HL-60 (cell line): ENCODE measurements at regions not wholly inside any gene's neighbourhood (a gene's known extent, or its start where the extent isn't known, plus 50 kb on each side); places are given as distances from the start of the nearest gene placed in this dataset.

ENCODE experiments used
- DNase-seq, 2 experiments: peaks; one replicate each; pipeline ENCODE4 v3.0.0-alpha.2; 2010 to 2020; ENCODE audit warnings: low read depth in 1 of 2, low spot score in 1 of 2
- H3K27ac ChIP-seq: fragments of 250-450 bp; sonication (Bioruptor Pico); replicated peaks from 2 replicates; pipeline ENCODE4 v1.5.1; 2020; ENCODE audit warnings: mild to moderate bottlenecking, moderate library complexity
- H3K27me3 ChIP-seq: fragments of 250-450 bp; sonication (Bioruptor Pico); 2 replicates; pipeline ENCODE4 v1.5.1; 2021; ENCODE audit warnings: mild to moderate bottlenecking, moderate library complexity; ENCODE audit not compliant: insufficient read depth, poor library complexity, severe bottlenecking
- H3K4me3 ChIP-seq: replicated peaks from 2 replicates; pipeline ENCODE4 v1.5.1; 2011; ENCODE audit warnings: mild to moderate bottlenecking, control low read depth, low read length; ENCODE audit not compliant: insufficient read depth
- GABPA ChIP-seq: IDR thresholded peaks from 2 replicates; pipeline ENCODE4 v1.6.1; 2012; ENCODE audit warnings: low read depth
- POLR2AphosphoS5 ChIP-seq: IDR thresholded peaks from 2 replicates; pipeline ENCODE4 v1.6.1; 2012; ENCODE audit warnings: low read depth
- SPI1 ChIP-seq: IDR thresholded peaks from 2 replicates; pipeline ENCODE4 v1.6.1; 2012; ENCODE audit warnings: low read depth, mild to moderate bottlenecking, borderline replicate concordance
- TF ChIP-seq, protein P1 (sequence below): IDR thresholded peaks from one replicate; pipeline ENCODE4 v1.5.1; 2011; ENCODE audit warnings: low read length, control low read depth, inconsistent platforms; ENCODE audit not compliant: insufficient read depth
- TF ChIP-seq, protein P2 (sequence below): IDR thresholded peaks from 2 replicates; pipeline ENCODE4 v1.6.1; 2012; ENCODE audit warnings: low read depth; ENCODE audit not compliant: insufficient replicate concordance

DNA sequence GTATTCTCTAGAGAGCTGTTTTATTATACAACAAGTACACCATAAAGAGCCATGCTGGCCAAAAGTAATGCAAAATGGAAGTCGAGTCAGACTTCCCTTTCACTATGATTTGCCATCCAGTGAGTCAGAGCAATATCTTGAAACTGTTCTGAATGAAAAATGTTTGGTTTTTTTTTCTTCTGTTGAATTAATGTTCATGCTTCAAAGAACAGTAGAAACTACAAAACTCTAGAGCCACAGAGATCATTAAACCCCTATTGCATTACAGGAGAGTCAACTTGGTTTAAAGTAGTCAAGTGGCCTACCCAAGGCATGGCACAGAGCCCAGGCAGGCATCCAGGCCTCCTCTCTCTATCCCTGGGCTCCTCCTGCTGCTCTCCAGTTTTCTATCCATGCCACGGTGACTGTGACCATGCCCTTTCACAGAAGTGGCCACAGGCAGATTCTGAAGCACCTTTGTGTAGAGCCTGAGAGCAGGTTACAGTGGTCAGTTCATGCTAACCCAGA is 358.9 kb downstream of the DEPDC1B start:
- Histone ChIP-seq H3K27me3 (no peaks in the 10 kb centered on the region), H3K27ac (no peak overlapping the region), H3K4me3 (no peak overlapping the region)
- no peak for TF ChIP-seq GABPA
- no peak for TF ChIP-seq POLR2AphosphoS5
- no peak for TF ChIP-seq SPI1
- TF ChIP-seq, protein P1, sequence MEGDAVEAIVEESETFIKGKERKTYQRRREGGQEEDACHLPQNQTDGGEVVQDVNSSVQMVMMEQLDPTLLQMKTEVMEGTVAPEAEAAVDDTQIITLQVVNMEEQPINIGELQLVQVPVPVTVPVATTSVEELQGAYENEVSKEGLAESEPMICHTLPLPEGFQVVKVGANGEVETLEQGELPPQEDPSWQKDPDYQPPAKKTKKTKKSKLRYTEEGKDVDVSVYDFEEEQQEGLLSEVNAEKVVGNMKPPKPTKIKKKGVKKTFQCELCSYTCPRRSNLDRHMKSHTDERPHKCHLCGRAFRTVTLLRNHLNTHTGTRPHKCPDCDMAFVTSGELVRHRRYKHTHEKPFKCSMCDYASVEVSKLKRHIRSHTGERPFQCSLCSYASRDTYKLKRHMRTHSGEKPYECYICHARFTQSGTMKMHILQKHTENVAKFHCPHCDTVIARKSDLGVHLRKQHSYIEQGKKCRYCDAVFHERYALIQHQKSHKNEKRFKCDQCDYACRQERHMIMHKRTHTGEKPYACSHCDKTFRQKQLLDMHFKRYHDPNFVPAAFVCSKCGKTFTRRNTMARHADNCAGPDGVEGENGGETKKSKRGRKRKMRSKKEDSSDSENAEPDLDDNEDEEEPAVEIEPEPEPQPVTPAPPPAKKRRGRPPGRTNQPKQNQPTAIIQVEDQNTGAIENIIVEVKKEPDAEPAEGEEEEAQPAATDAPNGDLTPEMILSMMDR, result no peak
- TF ChIP-seq, protein P2, sequence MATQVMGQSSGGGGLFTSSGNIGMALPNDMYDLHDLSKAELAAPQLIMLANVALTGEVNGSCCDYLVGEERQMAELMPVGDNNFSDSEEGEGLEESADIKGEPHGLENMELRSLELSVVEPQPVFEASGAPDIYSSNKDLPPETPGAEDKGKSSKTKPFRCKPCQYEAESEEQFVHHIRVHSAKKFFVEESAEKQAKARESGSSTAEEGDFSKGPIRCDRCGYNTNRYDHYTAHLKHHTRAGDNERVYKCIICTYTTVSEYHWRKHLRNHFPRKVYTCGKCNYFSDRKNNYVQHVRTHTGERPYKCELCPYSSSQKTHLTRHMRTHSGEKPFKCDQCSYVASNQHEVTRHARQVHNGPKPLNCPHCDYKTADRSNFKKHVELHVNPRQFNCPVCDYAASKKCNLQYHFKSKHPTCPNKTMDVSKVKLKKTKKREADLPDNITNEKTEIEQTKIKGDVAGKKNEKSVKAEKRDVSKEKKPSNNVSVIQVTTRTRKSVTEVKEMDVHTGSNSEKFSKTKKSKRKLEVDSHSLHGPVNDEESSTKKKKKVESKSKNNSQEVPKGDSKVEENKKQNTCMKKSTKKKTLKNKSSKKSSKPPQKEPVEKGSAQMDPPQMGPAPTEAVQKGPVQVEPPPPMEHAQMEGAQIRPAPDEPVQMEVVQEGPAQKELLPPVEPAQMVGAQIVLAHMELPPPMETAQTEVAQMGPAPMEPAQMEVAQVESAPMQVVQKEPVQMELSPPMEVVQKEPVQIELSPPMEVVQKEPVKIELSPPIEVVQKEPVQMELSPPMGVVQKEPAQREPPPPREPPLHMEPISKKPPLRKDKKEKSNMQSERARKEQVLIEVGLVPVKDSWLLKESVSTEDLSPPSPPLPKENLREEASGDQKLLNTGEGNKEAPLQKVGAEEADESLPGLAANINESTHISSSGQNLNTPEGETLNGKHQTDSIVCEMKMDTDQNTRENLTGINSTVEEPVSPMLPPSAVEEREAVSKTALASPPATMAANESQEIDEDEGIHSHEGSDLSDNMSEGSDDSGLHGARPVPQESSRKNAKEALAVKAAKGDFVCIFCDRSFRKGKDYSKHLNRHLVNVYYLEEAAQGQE, result no peak
- no peak for DNase-seq

DNA sequence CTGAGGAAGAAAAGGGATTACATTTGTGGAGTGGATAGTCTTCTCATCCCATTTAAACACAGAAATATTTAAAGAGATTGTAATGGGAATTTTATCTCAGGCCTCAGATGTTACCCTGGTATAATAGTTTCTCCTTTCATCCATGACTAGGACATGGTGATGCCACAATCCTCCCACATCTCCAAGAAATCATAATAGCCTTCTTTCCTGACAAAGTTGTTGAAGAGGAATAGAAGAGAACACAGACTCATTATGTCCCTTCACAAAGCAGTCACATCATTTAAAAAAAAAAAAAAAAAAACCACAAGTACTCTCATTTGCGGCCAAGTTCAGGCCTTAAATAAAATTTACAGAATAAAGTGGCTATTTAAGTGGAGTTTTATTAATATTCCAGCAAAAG is 359.6 kb downstream of the DEPDC1B start:
- TF ChIP-seq GABPA, result no peak
- TF ChIP-seq, protein P1, result no peak
- no peaks in the 10 kb centered on the region for H3K27me3 ChIP-seq
- no peak overlapping the region for H3K27ac ChIP-seq
- DNase-seq, result no peak
- no peak overlapping the region for H3K4me3 ChIP-seq

DNA sequence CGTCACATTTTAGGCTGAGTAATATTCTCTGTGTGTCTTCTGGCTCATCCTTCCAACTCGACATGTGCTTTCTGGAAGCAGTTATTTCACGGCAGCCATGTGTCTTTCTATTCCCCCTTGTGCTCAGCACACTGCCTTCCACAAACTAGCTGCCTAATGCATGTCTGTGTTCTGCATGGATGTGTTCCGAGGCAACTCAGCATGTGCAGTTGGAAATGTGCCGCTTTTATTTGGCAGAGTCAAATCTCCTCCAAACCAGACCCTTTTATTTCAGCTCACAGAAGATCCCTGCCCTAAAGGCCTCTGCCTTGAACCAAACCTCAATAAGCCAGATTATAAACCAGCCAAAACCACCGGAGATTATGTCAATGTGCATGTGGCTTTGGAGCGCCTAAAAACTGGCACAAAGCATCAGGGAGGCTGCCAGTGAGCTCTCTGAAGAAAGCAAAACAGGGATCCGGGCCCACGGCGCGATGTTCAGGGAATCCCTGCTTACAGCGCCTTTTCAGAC is 360.2 kb downstream of the DEPDC1B start:
- H3K27me3 ChIP-seq, result no peaks in the 10 kb centered on the region
- H3K27ac ChIP-seq, result no peak overlapping the region
- H3K4me3 ChIP-seq, result no peak overlapping the region
- DNase-seq, result no peak
- no peak for TF ChIP-seq GABPA

DNA sequence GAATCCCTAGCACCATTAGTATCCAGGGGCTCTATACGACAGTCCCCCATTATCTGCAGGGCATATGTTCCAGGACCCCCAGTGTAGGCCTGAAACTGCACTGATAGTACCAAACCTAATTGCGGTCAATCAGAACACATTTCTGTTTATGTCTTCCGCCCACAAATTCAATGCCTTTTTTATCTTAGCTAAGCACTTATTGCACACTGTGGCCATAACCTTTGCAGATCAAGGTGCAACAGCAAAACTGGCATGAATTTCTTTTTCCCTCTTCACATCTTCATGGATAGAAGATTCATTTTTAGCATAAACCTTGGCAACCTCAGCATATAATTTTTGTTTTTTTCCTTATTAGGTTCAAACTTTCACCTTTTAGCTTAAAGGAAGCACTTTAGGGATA is 361.1 kb downstream of the DEPDC1B start:
- Histone ChIP-seq H3K27ac (no peak overlapping the region), H3K4me3 (no peak overlapping the region), H3K27me3 (no peaks in the 10 kb centered on the region)
- no peak for DNase-seq
- TF ChIP-seq POLR2AphosphoS5, result no peak
- TF ChIP-seq, protein P1, result no peak
- no peak for TF ChIP-seq GABPA
- no peak for TF ChIP-seq SPI1
- TF ChIP-seq, protein P2, result no peak
